IgD-negative memory B cell (primary cell): ENCODE measurements at regions not wholly inside any gene's neighbourhood (a gene's known extent, or its start where the extent isn't known, plus 50 kb on each side); places are given as distances from the start of the nearest gene placed in this dataset.
A peak's percentile ranks its signal among the peaks of the same experiment; 100 is the strongest.

Source experiments
- H3K27ac Mint-ChIP-seq, 3 donors: one replicate each; pipeline ENCODE4 v1.8.0; 2020 to 2022; ENCODE audit warnings: mild to moderate bottlenecking in 3 of 3, mixed read lengths in 3 of 3, moderate library complexity in 1 of 3
- H3K27me3 Mint-ChIP-seq: one replicate; pipeline ENCODE4 v1.8.0; 2021; ENCODE audit warnings: mixed read lengths
- H3K36me3 Mint-ChIP-seq: one replicate; pipeline ENCODE4 v1.8.0; 2020; ENCODE audit warnings: mild to moderate bottlenecking, mixed read lengths
- H3K4me1 Mint-ChIP-seq, 3 donors: one replicate each; pipeline ENCODE4 v1.8.0; 2020 to 2022; ENCODE audit warnings: mixed read lengths in 3 of 3, mild to moderate bottlenecking in 1 of 3
- H3K4me3 Mint-ChIP-seq, 4 donors: one replicate each; pipeline ENCODE4 v1.8.0; 2020 to 2022; ENCODE audit warnings: mild to moderate bottlenecking in 4 of 4, mixed read lengths in 4 of 4, moderate library complexity in 3 of 4
- H3K9me3 Mint-ChIP-seq, 3 donors: one replicate each; pipeline ENCODE4 v1.8.0; 2020 to 2021; ENCODE audit warnings: mixed read lengths in 3 of 3, mild to moderate bottlenecking in 1 of 3

DNA sequence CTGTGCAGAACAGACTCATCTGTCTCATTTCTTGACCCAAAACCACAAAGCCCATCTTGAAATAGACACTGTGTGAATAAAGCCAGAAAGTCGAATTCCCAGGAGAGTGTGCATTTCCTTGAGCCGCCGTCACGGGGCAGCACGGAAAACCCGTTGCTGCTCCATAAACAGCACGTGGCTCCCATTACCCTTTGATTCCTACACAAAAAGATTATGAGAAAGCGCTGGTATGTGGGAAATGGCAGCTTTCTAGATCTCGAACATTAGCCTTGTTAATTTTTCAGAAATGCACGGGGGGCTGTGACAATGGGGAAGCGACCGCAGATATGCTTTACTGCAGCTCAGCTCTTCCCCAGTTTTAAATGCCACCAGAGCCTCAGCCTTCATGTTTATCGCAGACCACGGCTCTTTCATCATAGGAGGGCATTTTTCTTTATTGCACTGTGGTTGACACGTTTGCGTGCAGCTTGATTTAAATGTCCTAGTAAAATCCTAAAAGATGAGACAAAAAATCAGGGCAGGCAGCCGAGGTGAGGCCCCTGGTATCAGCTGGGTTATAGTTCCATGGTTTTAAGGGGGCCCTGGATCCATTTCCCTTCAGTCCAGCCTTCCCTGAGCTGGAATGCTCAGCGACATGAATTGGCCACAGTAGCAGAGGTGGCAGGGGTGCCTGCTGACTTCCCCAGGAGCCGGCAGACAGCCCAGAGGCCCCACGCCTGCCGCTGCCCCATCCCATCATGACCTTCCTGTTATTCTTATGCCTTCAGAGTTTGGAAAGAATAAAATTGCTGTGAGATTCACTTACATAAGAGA lies 249.3 kb downstream of the NDUFA10 start:
- Mint-ChIP-seq H3K27ac (no peak overlapping the region), H3K9me3 (peaks cover 4 to 5% (median 4%) of the 10 kb centered on the region in 3 donors), H3K36me3 (no peaks in the 10 kb centered on the region), H3K27me3 (peaks cover 17% of the 10 kb centered on the region), H3K4me1 (peaks cover 0 to 4% (median 0%) of the 10 kb centered on the region in 3 donors), H3K4me3 (no peak overlapping the region)

DNA sequence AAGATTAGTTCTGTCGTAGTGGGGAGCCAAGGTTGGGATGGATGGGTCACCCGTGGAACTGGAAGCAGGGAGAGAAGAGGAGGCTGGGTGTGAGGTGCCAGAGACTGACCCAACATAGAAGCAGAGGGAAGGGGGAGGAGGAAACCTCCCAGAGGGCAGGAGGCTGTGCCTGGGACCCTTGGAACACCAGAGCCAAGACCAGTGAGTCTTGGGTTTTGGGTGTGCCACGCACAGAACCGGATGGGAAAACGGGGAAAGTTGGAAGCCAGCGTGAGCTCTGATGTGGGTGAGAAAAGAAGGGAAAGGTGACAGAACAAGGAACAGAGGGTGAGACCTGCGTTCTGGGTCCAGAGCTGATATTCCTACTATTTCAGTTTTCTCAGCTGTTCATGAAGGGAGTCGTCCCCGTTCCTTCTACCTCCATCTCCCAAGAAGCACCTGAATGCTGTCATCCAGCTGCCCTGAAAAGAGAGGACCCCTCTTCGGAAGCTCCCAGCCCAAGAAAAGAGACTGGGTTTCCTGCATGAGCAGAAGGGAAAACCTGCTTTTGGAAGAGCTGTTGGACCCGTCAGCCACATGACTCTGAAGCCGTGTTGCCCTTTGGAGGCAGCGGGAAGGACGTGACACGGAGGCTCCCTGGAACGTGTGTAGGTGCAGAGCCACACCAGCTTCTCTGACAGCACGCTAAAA lies 250.1 kb downstream of the NDUFA10 start:
- Mint-ChIP-seq H3K9me3 (peaks cover 4 to 5% (median 4%) of the 10 kb centered on the region in 3 donors), H3K27ac (no peak overlapping the region), H3K4me3 (no peak overlapping the region), H3K27me3 (peaks cover 17% of the 10 kb centered on the region), H3K36me3 (no peaks in the 10 kb centered on the region), H3K4me1 (peaks cover 0 to 4% (median 0%) of the 10 kb centered on the region in 3 donors)

DNA sequence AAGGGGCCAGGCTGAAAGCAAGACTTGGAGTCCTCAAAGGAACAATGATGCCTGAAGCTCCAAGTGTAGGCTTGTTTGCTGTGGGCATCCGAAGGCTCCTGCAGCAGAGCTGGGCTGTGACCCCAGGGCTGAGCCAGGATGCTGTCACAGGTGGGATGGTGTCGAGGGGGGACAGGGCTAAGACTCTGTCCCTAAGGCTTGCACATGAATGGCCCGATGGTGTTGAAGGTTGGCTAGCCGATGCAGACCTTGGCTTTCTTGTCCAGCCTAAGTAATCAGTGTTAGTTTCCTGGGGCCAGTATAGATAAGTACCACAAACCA lies 251.0 kb downstream of the NDUFA10 start:
- Mint-ChIP-seq H3K4me1 (peaks cover 0 to 4% (median 0%) of the 10 kb centered on the region in 3 donors), H3K4me3 (no peak overlapping the region), H3K9me3 (peaks cover 4 to 5% (median 4%) of the 10 kb centered on the region in 3 donors), H3K27ac (no peak overlapping the region), H3K36me3 (no peaks in the 10 kb centered on the region), H3K27me3 (peaks cover 15% of the 10 kb centered on the region)

DNA sequence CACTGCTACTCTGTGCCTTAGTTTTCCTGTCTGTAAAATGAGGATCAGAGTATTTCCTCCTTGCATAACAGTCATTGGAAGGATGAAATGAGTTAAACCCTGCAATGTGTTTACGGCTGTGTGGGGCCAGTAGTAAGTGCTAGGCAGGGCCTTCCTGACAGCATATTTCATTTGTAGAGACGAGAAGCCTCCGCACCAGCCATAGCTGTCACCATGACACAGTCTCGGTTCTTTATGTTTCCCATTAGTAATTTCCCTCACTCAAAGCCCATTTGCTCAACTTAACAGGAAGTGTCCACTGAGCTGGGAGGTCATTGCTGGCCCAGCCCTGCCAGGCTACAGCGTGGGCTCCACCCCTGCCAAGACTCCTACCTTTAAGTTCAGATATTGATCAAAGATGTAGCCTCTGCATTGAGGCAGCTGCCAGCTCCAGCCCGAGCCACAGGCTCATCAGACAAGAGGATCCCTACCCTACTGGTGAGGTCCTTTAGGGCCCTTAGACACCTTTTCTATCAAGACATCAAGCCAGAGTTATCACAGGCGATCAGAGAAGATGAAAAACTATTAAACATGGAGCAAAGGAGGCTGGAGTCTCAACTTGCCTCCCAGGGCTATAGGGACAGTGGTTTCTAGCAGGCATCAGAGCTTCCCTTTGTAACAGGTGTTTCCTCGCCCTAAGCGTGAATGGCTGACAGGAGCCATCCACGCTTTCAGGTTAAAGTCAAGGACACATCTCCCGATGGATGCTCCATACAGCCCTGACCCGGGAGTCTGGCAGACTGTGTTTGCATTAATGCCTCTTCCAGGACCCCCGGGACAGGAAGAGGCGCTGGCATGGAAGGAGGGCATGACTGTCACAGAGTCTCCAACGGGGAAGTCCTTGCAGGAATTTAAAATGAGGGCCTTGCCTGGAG lies 251.7 kb downstream of the NDUFA10 start:
- peaks cover 4 to 5% (median 4%) of the 10 kb centered on the region in 3 donors for H3K9me3 Mint-ChIP-seq
- no peak overlapping the region for H3K4me3 Mint-ChIP-seq
- peak overlapping the region in 1 of 3 donors; percentile 81 for H3K27ac Mint-ChIP-seq
- H3K27me3 Mint-ChIP-seq, result peaks cover 15% of the 10 kb centered on the region
- peaks cover 0 to 4% (median 0%) of the 10 kb centered on the region in 3 donors for H3K4me1 Mint-ChIP-seq
- H3K36me3 Mint-ChIP-seq, result no peaks in the 10 kb centered on the region

DNA sequence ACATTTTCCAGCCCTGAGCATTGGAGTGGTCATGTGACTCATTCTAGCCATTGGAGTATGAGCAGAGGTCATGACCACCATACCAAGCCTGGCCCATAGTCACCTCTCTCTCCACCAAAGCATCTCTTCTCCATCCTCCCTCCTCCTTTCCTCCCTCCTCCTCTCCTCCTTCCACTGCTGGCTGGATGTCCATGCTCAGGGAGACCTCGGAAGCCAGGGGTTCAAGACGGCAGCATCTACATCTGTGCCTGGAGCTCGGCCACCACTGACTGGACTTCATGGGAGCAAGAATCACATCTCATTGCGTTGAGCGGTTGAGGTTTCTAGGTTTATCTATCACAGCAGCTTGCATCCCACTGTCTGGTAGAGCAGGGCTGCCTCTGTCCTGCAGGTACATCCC lies 252.4 kb downstream of the NDUFA10 start:
- no peaks in the 10 kb centered on the region for H3K36me3 Mint-ChIP-seq
- H3K27ac Mint-ChIP-seq, result no peak overlapping the region
- H3K27me3 Mint-ChIP-seq, result peaks cover 15% of the 10 kb centered on the region
- H3K4me1 Mint-ChIP-seq, result peaks cover 0 to 4% (median 0%) of the 10 kb centered on the region in 3 donors
- no peak overlapping the region for H3K4me3 Mint-ChIP-seq
- H3K9me3 Mint-ChIP-seq, result peaks cover 4 to 5% (median 4%) of the 10 kb centered on the region in 3 donors

DNA sequence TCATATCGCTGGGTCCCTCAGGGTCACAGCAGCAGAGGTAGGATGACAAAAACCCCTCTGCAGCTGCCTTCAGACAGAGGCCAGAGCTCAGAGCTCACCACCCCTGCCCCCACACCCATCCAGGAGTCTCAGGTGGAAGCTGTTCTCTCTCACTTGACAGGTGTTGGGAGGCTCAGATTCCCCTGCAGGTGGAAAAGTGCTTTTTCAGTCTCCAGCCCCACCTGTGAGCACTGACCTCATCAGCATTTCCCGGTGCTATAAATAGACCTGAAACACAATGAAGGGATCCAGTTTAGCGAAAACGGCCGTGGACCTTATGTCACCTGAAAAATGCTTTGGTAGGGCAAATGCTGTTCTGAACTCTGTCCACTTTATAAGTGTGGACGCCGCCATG lies 254.9 kb downstream of the NDUFA10 start:
- Mint-ChIP-seq H3K4me3 (no peak overlapping the region), H3K4me1 (peaks cover 0 to 4% (median 0%) of the 10 kb centered on the region in 3 donors), H3K27me3 (peaks cover 8% of the 10 kb centered on the region), H3K9me3 (peaks cover 4 to 5% (median 4%) of the 10 kb centered on the region in 3 donors), H3K27ac (no peak overlapping the region), H3K36me3 (no peaks in the 10 kb centered on the region)

DNA sequence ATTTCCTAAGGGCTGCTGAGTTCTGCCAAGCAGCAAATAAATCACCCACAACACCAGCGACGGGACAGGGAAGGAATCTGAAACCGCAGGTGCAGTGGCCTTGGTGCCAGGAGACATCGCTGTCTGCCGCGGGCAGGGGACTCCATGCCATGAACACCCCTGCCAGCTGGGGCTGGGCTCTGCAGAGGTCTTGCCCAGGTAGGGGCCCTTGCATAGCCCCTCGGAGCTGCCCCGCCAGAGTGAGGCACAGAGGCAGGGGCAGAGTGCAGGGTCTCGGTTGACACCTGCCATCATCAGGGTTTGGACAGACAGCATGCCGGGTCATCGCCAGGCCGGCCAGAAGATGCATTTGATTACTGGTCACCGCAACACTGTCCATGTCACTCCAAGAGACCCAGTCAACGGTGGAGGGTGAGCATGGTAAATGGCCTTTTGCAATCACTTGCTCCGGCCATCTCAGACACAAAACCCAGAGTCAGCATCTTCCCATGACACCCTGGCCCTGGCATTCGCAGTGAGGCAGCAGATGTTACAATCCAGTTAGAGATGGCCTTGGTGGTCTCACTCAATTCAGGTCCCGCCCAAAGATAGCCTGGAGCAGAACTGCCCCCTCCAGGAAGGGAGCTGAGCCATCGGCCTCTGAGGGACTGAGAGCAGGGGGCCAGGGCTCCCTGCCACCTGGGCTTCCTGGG lies 255.4 kb downstream of the NDUFA10 start:
- Mint-ChIP-seq H3K9me3 (peaks cover 4 to 5% (median 4%) of the 10 kb centered on the region in 3 donors), H3K36me3 (no peaks in the 10 kb centered on the region), H3K27ac (no peak overlapping the region), H3K4me1 (peaks cover 0 to 2% (median 0%) of the 10 kb centered on the region in 3 donors), H3K27me3 (peaks cover 9% of the 10 kb centered on the region), H3K4me3 (no peak overlapping the region)

DNA sequence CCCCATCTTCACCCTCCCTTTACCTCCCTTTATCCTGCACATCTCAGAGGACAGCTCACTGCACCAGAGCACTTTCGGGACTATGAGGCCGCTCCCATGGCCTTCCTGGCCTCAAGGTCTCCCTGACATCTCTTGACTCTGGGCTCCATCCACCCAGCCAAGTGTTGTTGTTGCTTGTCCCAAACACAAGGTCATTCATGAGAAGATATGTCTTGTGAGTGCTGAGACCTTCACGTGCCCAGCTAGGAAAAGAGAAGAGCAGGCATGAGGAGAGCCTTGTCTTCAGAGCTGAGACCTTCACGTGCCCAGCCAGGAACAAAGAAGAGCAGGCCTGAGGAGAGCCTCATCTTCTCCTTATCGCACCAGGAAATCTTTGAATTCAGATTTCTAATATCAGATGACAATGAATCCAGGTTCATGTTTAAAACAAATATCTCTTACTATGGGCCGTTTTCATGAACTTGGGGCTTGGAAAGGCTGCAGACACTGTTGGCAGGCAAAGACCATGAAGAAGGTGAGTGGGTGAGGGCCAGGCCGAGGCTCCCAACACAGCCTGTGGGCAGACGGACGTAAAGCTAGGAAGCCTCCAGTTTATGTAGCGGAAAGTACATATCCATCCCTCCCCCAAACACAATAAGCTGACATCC lies 256.1 kb downstream of the NDUFA10 start:
- no peaks in the 10 kb centered on the region for H3K36me3 Mint-ChIP-seq
- H3K27me3 Mint-ChIP-seq, result peaks cover 5% of the 10 kb centered on the region
- peaks cover 4 to 5% (median 4%) of the 10 kb centered on the region in 3 donors for H3K9me3 Mint-ChIP-seq
- no peaks in the 10 kb centered on the region for H3K4me1 Mint-ChIP-seq
- H3K4me3 Mint-ChIP-seq, result no peak overlapping the region
- peak overlapping the region in 1 of 3 donors; percentile 25 for H3K27ac Mint-ChIP-seq

DNA sequence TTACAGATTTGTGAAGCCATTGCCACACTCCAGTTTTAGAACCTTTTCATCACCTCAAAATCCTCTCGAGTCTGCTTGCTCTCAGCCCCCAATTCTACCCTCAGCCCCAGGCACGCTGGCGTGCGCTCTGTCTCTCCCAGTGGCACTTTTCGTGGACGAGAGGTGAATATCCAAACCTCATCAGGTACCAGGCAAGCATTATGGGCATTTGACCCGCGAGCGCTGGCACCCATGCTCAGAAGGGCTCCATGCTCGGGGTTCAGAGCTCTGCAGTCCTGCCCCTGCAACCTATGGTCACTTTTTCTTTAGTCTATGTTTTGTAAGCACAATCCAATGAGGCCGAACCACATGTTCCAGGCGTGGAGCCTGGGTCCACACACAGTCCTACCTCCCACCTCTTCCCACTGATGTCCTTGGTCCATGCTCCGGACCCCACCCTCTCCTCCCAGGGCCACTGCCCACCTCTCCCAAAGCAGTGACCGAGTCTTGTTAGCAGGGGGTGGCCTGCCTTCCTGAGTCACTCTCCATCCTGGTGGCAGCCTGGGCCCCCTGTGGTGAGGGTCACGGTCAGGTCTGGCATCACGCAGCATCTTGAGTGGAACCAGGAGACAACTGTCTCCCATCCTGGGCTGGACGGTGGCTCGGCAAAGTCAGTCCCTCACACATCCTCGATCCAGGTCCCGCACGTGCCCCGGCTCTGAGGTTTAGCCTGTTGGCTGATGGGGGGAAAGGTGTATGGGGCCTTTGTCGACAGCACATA lies 256.9 kb downstream of the NDUFA10 start:
- Mint-ChIP-seq H3K4me3 (peak overlapping the region in 1 of 4 donors; percentile 65), H3K4me1 (no peaks in the 10 kb centered on the region), H3K27ac (no peak overlapping the region), H3K9me3 (peaks cover 4 to 5% (median 4%) of the 10 kb centered on the region in 3 donors), H3K27me3 (peaks cover 7% of the 10 kb centered on the region), H3K36me3 (no peaks in the 10 kb centered on the region)

DNA sequence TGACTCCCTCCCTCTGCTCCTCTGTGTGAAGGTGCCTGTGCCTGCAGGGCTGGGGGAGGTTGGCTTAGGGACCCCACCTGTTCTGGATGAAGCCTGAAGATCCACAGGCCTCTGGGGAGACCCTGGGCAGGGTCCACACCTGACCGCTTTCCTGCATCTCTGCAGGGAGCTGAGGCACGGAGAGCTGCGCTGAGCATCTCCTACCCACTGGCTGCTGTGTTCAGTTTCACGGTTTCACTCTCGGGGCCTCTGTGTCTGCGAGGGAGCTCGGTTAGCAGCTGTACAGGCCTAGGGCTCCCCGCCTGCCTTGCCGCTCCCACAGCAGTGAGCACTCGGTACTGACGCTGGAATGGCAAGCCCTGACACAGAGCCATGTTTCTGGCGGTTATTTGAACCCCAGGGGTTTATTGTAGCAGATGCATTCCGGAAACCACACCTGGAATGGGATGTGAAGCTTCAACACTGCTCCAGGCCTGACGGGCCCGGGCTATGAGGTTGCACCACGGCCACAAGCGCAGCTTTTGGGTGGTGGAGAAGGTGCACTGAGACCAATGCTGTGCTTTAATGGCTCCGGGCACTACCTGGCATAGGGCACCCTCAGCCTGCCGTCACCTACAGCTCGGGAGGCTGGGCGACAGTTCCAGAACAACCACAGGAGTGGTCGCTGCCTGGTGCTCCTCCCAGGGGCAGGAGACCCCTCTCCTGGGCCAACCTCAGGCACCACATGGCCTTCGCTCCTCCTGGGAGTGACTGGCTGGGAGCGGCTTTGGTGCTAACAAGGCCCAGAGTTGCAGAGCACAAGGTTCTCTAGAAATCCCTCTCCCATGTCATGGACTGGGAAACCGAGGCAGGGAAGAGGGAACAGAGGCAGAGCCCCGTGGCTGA lies 257.9 kb downstream of the NDUFA10 start:
- H3K36me3 Mint-ChIP-seq, result no peaks in the 10 kb centered on the region
- no peak overlapping the region for H3K27ac Mint-ChIP-seq
- H3K9me3 Mint-ChIP-seq, result peaks cover 2 to 4% (median 3%) of the 10 kb centered on the region in 3 donors
- H3K4me1 Mint-ChIP-seq, result no peaks in the 10 kb centered on the region
- peaks cover 5% of the 10 kb centered on the region for H3K27me3 Mint-ChIP-seq
- H3K4me3 Mint-ChIP-seq, result no peak overlapping the region

DNA sequence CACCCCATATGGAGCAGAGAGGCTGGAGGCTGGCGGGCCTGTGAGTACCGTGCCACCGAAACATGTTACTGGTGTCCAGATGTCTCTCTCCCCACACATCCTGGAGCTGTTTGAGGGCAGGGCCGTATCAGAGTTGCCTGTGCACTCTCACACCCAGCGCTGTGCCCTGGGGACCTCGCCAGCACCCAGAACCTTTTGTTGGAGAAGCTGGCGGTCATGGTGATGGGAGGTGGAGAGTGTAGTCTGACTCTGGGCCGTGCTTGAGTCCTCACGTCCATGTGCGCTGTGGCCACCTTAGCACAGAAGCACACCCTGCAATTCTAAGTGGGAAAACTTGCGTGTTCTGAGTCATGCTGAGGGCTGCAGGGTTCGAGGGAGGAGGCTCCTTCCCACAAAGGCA lies 259.2 kb downstream of the NDUFA10 start:
- H3K27ac Mint-ChIP-seq, result no peak overlapping the region
- no peak overlapping the region for H3K4me3 Mint-ChIP-seq
- no peaks in the 10 kb centered on the region for H3K36me3 Mint-ChIP-seq
- no peaks in the 10 kb centered on the region for H3K4me1 Mint-ChIP-seq
- peaks cover 5% of the 10 kb centered on the region for H3K27me3 Mint-ChIP-seq
- no peaks in the 10 kb centered on the region for H3K9me3 Mint-ChIP-seq

DNA sequence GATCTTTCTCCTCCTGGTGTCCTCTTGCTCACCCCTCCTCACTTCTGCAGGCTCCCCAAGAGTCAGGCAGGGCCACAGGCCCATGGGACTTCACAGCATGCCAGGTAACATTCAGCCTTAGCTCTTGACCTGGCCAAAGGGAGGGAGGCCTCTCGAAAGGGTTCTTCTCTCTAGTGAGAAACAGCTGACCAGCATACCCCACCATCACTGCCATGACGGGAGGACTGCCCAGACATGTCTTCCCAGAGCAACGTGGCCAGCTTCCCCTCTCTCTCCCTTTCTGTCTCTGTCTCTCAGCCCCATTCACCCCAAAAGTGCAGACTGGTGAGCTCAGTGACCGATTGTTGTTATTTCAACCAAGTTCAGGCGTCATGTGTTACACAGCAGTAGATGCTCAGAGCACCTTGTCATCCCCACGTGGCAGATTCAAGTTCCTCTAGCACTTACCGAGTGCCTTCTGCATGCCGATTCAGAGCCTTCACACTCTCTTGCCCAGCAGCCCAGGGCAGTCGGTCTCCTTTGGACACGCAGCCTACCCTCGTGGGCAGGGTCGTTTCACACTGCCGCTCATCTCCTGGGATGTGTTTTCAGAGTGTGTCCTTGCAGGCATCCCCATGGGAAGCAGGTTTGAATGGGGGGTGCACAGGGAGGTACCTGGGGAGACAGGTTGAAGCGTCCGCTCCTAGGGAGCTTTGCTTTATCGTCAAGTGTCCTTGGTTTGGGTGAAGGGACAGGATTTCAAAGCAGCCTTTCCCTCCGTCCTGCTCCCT lies 259.9 kb downstream of the NDUFA10 start:
- Mint-ChIP-seq H3K36me3 (no peaks in the 10 kb centered on the region), H3K27me3 (peaks cover 5% of the 10 kb centered on the region), H3K27ac (peak overlapping the region in 1 of 3 donors; percentile 1), H3K4me3 (no peak overlapping the region), H3K4me1 (no peaks in the 10 kb centered on the region), H3K9me3 (no peaks in the 10 kb centered on the region)
